Heart left ventricle (tissue), 13 donors: ENCODE measurements at regions not wholly inside any gene's neighbourhood (a gene's known extent, or its start where the extent isn't known, plus 50 kb on each side); places are given as distances from the start of the nearest gene placed in this dataset.

ENCODE experiments used
- CTCF ChIP-seq, 12 donors: fragments of 200-600 bp; sonication (generic) in 4 of 12; IDR thresholded peaks; one replicate each; pipeline versions ENCODE4 v1.5.0 to v1.8.0; 2018 to 2022; ENCODE audit warnings: antibody characterized with exemption in 12 of 12, mild to moderate bottlenecking in 5 of 12
- POLR2A ChIP-seq, 2 donors: fragments of 450-650 bp; IDR thresholded peaks; one replicate each; pipeline ENCODE4 v1.6.1; 2017; ENCODE audit warnings: antibody characterized with exemption in 2 of 2, mild to moderate bottlenecking in 2 of 2, moderate library complexity in 2 of 2
- donor health status: ischemic (EF 13 %, LVEDD 7.1; RV severe dilation, severe dysfunction).
- donor health status: DM: no; HTN: yes; CAD: no.
- donor health status: DM: no; HTN: no; CAD: no.
- donor health status: ischemic (EF 25% LVEDD 6.9; RV normal size, moderate dysfunction).
- donor health status: ischemic (EF 25% LVEDD 5.7; RV mildly dilated, moderate dysfunction).
- donor health status: ischemic (EF 35%, LVEDD 5.7; RV mildly dilated, moderate dysfunction).
- donor health status: nonischemic (EF 11% LVEDD 7.7; RV severe dilation, severe dysfunction).
- donor health status: DM: yes; HTN: yes; CAD: no.
- donor health status: PGD.
- donor health status: ischemic (EF 29% LVEDD 5.4; RV normal size, mild dysfunction).
- donor health status: nonischemic (EF 23%, LVEDD 6.1; RV moderate dilation, normal function).

DNA sequence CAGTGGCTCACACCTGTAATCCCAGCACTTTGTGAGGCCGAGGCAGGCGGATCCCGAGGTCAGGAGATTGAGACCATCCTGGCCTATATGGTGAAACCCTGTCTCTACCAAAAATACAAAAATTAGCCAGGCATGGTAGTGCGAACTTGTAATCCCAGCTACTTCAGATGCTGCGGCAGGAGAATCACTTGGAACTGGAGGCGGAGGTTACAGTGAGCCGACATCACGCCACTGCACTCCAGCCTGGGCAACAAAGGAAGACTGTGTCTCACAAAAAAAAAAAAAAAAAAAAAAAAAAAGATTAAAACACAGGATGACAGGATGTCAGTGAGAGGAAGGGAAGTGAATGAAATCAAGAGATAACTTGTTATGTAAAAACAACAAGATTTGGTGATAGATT lies 1158.5 kb downstream of the PCDH9 start:
- TF ChIP-seq CTCF (IDR thresholded peaks at IDR 0.05) = no peak
- TF ChIP-seq POLR2A (IDR thresholded peaks at IDR 0.05) = no peak
